Neural progenitor cell (in vitro differentiated cells): ENCODE measurements at regions not wholly inside any gene's neighbourhood (a gene's known extent, or its start where the extent isn't known, plus 50 kb on each side); places are given as distances from the start of the nearest gene placed in this dataset.

Source experiments
- DNase-seq: peaks from one replicate; pipeline ENCODE4 v3.0.0-alpha.2; 2016; ENCODE audit warnings: low spot score
- H2AFZ ChIP-seq: fragments of 200-600 bp; sonication (generic); replicated peaks from 2 replicates; pipeline ENCODE4 v1.6.1; 2016; ENCODE audit warnings: antibody characterized with exemption
- H3F3A ChIP-seq: fragments of 200-600 bp; sonication (generic); 2 replicates; pipeline ENCODE4 v1.6.1; 2016; ENCODE audit warnings: antibody characterized with exemption, low read depth
- H3K27ac ChIP-seq: fragments of 200-600 bp; sonication (generic); 2 replicates; pipeline ENCODE4 v1.5.1; 2016; ENCODE audit warnings: mild to moderate bottlenecking
- H3K27me3 ChIP-seq: fragments of 200-600 bp; sonication (generic); 2 replicates; pipeline ENCODE4 v1.6.1; 2016; ENCODE audit warnings: mild to moderate bottlenecking, moderate library complexity
- H3K36me3 ChIP-seq: fragments of 200-600 bp; sonication (generic); 2 replicates; pipeline ENCODE4 v1.5.1; 2016
- H3K4me1 ChIP-seq: fragments of 200-600 bp; sonication (generic); 2 replicates; pipeline ENCODE4 v1.6.1; 2016; ENCODE audit warnings: mixed run types
- H3K4me2 ChIP-seq: fragments of 200-600 bp; sonication (generic); 2 replicates; pipeline ENCODE4 v1.6.1; 2016
- H3K4me3 ChIP-seq: fragments of 200-600 bp; sonication (generic); 2 replicates; pipeline ENCODE4 v1.5.1; 2016
- H3K79me2 ChIP-seq: fragments of 200-600 bp; sonication (generic); 2 replicates; pipeline ENCODE4 v1.6.1; 2016; ENCODE audit warnings: low read depth
- H3K9ac ChIP-seq: fragments of 200-600 bp; sonication (generic); 2 replicates; pipeline ENCODE4 v1.6.1; 2016
- H3K9me3 ChIP-seq: fragments of 200-600 bp; sonication (generic); 2 replicates; pipeline ENCODE4 v1.5.1; 2016; ENCODE audit warnings: low read depth
- H4K20me1 ChIP-seq: fragments of 200-600 bp; sonication (generic); 2 replicates; pipeline ENCODE4 v1.6.1; 2016; ENCODE audit warnings: low read depth
- H3K27ac Mint-ChIP-seq: 3 replicates; pipeline ENCODE4 v1.8.0; 2021; ENCODE audit warnings: mixed read lengths
- H3K27me3 Mint-ChIP-seq: 2 replicates; pipeline ENCODE4 v1.8.0; 2022; ENCODE audit warnings: low read depth, mild to moderate bottlenecking, inconsistent platforms, moderate library complexity, mixed read lengths; ENCODE audit not compliant: insufficient read depth
- H3K36me3 Mint-ChIP-seq: 3 replicates; pipeline ENCODE4 v1.8.0; 2021; ENCODE audit warnings: mixed read lengths
- H3K4me1 Mint-ChIP-seq: 3 replicates; pipeline ENCODE4 v1.8.0; 2021; ENCODE audit warnings: mixed read lengths
- H3K4me3 Mint-ChIP-seq: 3 replicates; pipeline ENCODE4 v1.8.0; 2021; ENCODE audit warnings: mild to moderate bottlenecking, moderate library complexity, mixed read lengths
- H3K9me3 Mint-ChIP-seq: 3 replicates; pipeline ENCODE4 v1.8.0; 2020; ENCODE audit warnings: mixed read lengths
- CTCF ChIP-seq: fragments of 200-600 bp; sonication (generic); IDR thresholded peaks from 2 replicates; pipeline ENCODE4 v1.5.1; 2017; ENCODE audit warnings: antibody characterized with exemption, mild to moderate bottlenecking
- EZH2 ChIP-seq: fragments of 200-600 bp; sonication (generic); IDR thresholded peaks from 2 replicates; pipeline ENCODE4 v1.6.1; 2017; ENCODE audit warnings: antibody characterized with exemption, mild to moderate bottlenecking, moderate library complexity
- EZH2phosphoT487 ChIP-seq: fragments of 200-600 bp; sonication (generic); IDR thresholded peaks from 2 replicates; pipeline ENCODE4 v1.6.1; 2017; ENCODE audit warnings: antibody characterized with exemption

GRCh38 chr5:145429170-145429569, 406.0 kb downstream of the PRELID2 start:
- Mint-ChIP-seq H3K4me1 (peaks cover 9% of the 10 kb centered on the region), H3K36me3 (no peaks in the 10 kb centered on the region), H3K27me3 (no peaks in the 10 kb centered on the region), H3K9me3 (peaks cover 8% of the 10 kb centered on the region), H3K4me3 (no peak overlapping the region), H3K27ac (no peak overlapping the region)
- H3K9me3 ChIP-seq, result no peaks in the 10 kb centered on the region
- H3K27ac ChIP-seq, result no peak overlapping the region
- H3K4me2 ChIP-seq, result no peak overlapping the region
- H3K79me2 ChIP-seq, result no peaks in the 10 kb centered on the region
- no peaks in the 10 kb centered on the region for H3K27me3 ChIP-seq
- no peak overlapping the region for H3K4me3 ChIP-seq
- no peaks in the 10 kb centered on the region for H3F3A ChIP-seq
- no peak for DNase-seq
- H3K4me1 ChIP-seq, result peaks cover 7% of the 10 kb centered on the region
- H2AFZ ChIP-seq, result no peak overlapping the region
- no peaks in the 10 kb centered on the region for H4K20me1 ChIP-seq
- no peak overlapping the region for H3K9ac ChIP-seq
- TF ChIP-seq CTCF (no peak), EZH2phosphoT487 (no peak), EZH2 (no peak)
- H3K36me3 ChIP-seq, result no peaks in the 10 kb centered on the region

- no peak for DNase-seq
- Histone ChIP-seq H3K4me3 (no peak overlapping the region), H3K9ac (no peak overlapping the region), H3K79me2 (no peaks in the 10 kb centered on the region), H3K4me2 (no peak overlapping the region), H2AFZ (no peak overlapping the region), H3K9me3 (no peaks in the 10 kb centered on the region), H3K4me1 (no peaks in the 10 kb centered on the region), H3K27ac (no peak overlapping the region), H3K36me3 (no peaks in the 10 kb centered on the region), H3F3A (no peaks in the 10 kb centered on the region), H4K20me1 (no peaks in the 10 kb centered on the region), H3K27me3 (no peaks in the 10 kb centered on the region)
- Mint-ChIP-seq H3K4me1 (no peaks in the 10 kb centered on the region), H3K4me3 (no peak overlapping the region), H3K9me3 (peaks cover 33% of the 10 kb centered on the region), H3K27ac (no peak overlapping the region), H3K27me3 (no peaks in the 10 kb centered on the region), H3K36me3 (no peaks in the 10 kb centered on the region)
- TF ChIP-seq EZH2, result no peak
- TF ChIP-seq EZH2phosphoT487, result no peak
- no peak for TF ChIP-seq CTCF
Observed at GRCh38 chr5:145408048-145408341, 427.1 kb downstream of the PRELID2 start.

GRCh38 chr5:145407300-145408047, 427.7 kb downstream of the PRELID2 start:
- H3K27ac ChIP-seq, result no peak overlapping the region
- H3K4me1 ChIP-seq, result no peaks in the 10 kb centered on the region
- Mint-ChIP-seq H3K27ac (no peak overlapping the region), H3K9me3 (peaks cover 28% of the 10 kb centered on the region), H3K4me1 (no peaks in the 10 kb centered on the region), H3K27me3 (no peaks in the 10 kb centered on the region), H3K4me3 (no peak overlapping the region), H3K36me3 (no peaks in the 10 kb centered on the region)
- no peaks in the 10 kb centered on the region for H3K9me3 ChIP-seq
- H3F3A ChIP-seq, result no peaks in the 10 kb centered on the region
- H3K27me3 ChIP-seq, result no peaks in the 10 kb centered on the region
- no peak overlapping the region for H2AFZ ChIP-seq
- TF ChIP-seq EZH2phosphoT487, result no peak
- TF ChIP-seq EZH2, result no peak
- no peak for TF ChIP-seq CTCF
- no peak overlapping the region for H3K4me3 ChIP-seq
- no peaks in the 10 kb centered on the region for H3K36me3 ChIP-seq
- DNase-seq, result no peak
- no peaks in the 10 kb centered on the region for H3K79me2 ChIP-seq
- H3K9ac ChIP-seq, result no peak overlapping the region
- no peaks in the 10 kb centered on the region for H4K20me1 ChIP-seq
- H3K4me2 ChIP-seq, result no peak overlapping the region
